LoVo (cell line): ENCODE measurements at regions not wholly inside any gene's neighbourhood (a gene's known extent, or its start where the extent isn't known, plus 50 kb on each side); places are given as distances from the start of the nearest gene placed in this dataset.
A peak's percentile ranks its signal among the peaks of the same experiment; 100 is the strongest.
"Not testable (repeated sequence)": the region's sequence is repeated elsewhere in the genome, so short reads cannot be mapped to it uniquely, and the experiment has no call there.

Experiments used
- DNase-seq: peaks from one replicate; pipeline ENCODE4 v3.0.0-alpha.2; 2016; ENCODE audit warnings: low spot score

DNA sequence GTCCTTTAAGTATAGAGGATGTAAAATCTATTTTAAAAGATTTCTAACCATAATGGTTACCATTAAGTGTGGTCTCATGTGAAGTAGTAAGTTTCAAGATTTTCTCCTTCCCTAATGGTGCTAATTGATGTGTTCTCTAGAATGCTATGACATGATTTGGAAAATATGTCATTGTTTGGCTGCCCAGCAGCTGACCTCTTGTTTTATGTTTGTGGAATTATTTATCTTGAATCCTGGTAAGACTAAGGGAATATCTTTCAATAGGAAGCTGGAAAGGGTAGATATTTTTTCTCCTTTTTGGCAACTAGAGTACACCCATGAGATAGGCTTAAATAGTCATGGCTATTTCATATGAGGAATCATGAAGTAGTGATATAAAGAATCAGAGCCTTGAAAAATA, 139.8 kb upstream of the CHODL start:
- DNase-seq: no peak

GRCh38 chr21:18096413-18096812, 148.2 kb upstream of the CHODL start:
- DNase-seq: not testable (repeated sequence)

- DNase-seq: no peak
Measured at GRCh38 chr21:18089786-18090185, 154.8 kb upstream of the CHODL start.

DNA sequence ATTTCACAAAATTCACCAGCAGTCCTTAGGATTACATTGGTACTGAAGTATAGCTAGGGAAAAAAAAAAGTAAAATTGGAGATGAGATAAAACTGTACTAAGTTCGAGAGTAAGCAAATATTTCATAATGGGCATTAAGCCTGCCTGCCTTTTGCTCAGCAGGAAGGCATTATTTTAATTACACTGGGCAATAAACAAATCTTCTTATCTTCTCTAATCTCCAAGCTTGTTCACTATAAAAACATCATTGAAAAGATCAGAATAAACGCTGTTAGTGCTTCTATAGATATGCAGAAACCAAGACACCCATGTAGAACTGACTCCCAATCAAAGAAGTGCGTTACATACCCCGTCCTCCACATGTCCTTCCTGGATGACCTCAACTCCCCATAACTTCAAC, 174.2 kb upstream of the CHODL start:
- no peak for DNase-seq

GRCh38 chr21:18069875-18070274, 174.8 kb upstream of the CHODL start:
- no peak for DNase-seq

- DNase-seq: no peak
Measured at GRCh38 chr21:18060402-18060801, 184.2 kb upstream of the CHODL start.

DNA sequence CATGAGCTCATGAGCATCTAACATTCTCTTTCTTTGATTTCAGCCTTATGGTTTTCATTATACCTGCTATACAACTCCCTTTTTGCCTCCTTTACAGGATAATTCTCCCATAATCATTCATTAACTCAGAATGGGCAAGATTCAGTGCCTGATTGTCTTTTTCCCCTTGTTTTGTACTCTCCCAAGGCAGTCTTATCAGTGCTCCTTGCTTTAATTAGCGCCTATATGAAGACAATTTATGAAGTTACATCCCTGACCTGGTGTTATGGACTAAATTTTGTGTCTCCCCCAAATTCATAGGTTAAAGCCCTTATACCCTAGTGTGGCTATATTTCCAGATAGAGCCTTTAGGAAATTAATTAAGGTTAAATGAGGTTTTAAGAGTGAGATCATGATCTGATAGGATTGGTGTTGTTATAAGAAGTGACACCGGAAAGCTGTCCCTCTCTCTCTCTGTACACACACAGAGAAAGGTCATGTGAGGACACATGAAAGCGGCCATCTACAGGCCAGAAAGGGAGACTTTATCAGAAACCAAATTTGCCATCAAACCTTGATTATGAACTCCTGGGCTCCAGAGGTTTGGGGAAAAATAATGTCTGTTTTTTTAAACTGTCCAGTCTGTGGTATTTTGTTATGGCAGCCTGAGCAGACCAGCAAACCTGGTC, 185.8 kb upstream of the CHODL start:
- no peak for DNase-seq

DNA sequence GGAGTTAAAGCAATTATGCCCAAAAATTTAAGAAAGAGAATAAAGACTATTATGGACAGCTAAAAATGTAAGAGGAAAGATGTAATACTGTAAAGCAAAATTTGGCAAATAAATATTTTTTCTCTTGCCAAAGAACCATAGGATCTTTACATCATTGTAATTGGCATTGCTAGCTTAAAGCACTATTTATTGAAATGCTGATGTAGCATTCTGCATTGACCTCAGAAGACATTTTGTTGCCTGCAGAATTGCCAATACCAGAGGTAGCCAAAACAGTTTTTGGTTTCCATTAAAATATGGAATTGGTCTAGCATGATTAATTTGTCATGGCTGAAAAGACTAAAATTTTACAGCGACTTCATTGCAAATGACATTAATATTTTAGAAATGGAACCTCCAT, 191.5 kb upstream of the CHODL start:
- DNase-seq: no peak

GRCh38 chr21:18049461-18049860, 195.2 kb upstream of the CHODL start:
- DNase-seq: no peak

- peak; percentile 3 for DNase-seq
Measured at GRCh38 chr21:18041012-18041411, 203.6 kb upstream of the CHODL start.

DNA sequence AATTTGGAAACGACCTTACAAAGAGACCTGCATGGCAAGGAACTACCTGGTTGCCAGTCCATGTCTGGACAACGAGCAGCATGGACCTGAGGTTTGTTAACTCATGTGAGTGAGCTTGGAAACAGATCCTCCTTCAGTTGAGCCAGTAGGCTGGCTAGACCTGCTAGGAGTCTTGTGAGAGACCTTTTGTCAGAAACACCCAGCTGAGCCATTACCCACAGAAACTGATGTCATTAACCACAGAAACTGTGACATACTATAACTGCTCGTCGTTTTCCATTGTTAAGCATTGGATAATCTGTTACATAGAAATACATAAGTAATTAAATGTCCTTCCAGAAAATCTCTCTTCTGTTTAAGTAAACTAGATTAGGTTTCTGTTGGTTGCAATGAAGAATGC, 211.1 kb upstream of the C21orf91 start:
- no peak for DNase-seq

- no peak for DNase-seq
Measured at GRCh38 chr21:18026359-18026758, 207.2 kb upstream of the C21orf91 start.

DNA sequence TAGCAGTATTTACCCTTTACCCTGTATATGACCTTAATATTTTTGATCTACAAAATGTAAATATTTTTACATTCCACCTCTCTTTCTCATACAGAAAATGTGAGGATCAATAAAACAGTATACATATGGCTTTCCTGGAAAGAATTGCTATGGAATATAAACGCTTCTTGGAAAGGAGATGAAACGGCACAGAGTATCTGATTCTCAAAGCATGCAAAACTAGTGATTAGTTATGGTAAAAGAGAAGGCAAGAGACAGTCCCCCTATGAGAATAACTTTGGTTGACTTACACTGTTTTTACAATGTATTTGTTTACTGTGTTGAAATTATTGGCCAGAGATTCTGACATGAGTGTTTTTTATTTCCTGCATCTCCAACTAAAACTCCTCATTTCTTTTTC, 204.6 kb upstream of the C21orf91 start:
- no peak for DNase-seq

- no peak for DNase-seq
Measured at GRCh38 chr21:18023157-18023556, 204.0 kb upstream of the C21orf91 start.

- no peak for DNase-seq
Measured at GRCh38 chr21:18007121-18007520, 188.0 kb upstream of the C21orf91 start.

- DNase-seq: no peak
Measured at GRCh38 chr21:18006691-18007090, 187.5 kb upstream of the C21orf91 start.

GRCh38 chr21:18002393-18002792, 183.2 kb upstream of the C21orf91 start:
- DNase-seq: no peak

GRCh38 chr21:18000981-18001686, 182.0 kb upstream of the C21orf91 start:
- DNase-seq: no peak

DNA sequence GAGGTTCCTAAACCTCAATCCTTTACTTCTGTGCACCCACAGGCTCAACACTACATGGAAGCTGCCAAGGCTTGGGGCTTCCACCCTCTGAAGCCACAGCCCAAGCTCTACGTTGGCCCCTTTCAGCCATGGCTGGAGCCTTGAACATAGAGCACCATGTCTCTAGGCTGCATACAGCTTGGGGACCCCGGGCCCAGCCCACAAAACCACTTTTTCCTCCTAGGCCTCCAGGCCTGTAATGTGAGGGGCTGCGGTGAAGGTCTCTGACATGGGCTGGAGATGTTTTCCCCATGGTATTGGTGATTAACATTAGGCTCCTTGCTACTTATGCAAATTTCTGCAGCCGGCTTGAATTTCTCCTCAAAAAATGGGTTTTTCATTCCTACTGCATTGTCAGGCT, 179.4 kb upstream of the C21orf91 start:
- not testable (repeated sequence) for DNase-seq

GRCh38 chr21:17989780-17990179, 170.6 kb upstream of the C21orf91 start:
- no peak for DNase-seq

GRCh38 chr21:17988102-17988437, 168.9 kb upstream of the C21orf91 start:
- DNase-seq: no peak

DNA sequence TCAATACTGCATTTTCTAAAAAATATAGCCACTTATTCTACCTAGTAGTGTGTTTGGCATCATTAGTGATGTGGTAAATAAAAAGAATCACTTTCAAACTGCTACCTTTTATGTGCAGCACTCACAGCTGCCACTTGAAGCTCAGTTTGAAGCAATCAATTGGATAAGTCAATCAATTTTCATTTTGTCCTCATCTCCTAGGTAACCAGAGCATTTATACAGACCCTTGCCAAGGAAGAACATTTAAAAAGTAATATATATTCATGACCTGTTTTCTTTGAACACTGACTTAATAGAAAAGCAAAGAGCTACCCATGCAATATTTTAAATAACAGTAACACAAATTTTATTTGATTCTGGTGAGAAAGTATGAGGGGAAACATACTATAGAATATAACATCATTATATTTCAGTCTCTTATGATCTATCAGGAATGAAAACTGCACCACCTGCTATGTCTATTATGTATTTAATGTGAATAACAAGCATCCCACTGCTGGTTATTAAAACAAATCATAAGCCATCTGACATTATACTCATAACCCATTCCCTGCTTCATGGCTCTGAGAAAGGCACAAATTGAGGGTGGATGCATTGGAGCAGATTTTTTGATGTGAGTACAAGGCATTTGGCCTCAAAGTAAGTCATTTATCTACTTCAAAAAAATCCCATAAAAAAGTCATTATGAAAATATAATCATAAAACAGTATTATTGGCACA, 168.4 kb upstream of the C21orf91 start:
- DNase-seq: no peak

DNA sequence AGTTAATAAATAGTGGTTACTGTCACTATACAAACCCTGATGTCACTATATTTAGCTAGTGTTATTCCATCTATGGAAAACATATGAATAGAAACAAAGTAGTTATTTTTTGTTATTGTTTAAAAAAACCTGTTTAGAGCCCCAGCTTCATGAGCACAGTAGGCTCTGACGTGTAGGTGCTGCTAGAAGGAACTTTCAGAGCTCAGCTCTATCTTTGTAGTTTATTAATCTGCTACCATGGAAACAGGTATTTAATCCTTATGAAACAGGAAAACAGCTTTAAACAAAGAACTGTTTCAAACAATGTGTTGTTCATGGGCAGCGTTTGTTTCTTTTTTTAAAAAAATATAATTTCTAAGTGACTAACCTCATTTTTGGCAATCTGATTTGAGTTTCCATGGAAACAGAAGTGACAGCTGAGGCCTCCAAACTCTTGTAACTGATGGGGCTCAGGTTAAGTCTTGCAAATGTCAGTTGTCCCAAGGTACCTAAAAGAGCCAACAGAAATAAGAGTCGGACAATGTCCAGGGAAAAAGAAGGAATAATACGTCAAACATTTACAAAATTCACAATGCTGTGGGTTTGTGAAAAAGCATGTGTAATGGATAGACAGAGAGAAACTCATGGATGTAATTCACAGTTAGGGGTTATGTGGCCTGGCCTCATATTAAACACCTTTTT, 162.0 kb upstream of the C21orf91 start:
- no peak for DNase-seq
